ENCODE measurements at regions not wholly inside any gene's neighbourhood (a gene's known extent, or its start where the extent isn't known, plus 50 kb on each side); places are given as distances from the start of the nearest gene placed in this dataset.
A peak's percentile ranks its signal among the peaks of the same experiment; 100 is the strongest.
"Not testable (repeated sequence)": the region's sequence is repeated elsewhere in the genome, so short reads cannot be mapped to it uniquely, and the experiment has no call there.

- no peaks in the 10 kb centered on the region for H3K36me3 ChIP-seq (ENCODE audit: control insufficient read depth, insufficient read depth, low read length)
- no peaks in the 10 kb centered on the region for H4K20me1 ChIP-seq (ENCODE audit: control insufficient read depth, extremely low read depth, insufficient read depth, low read length)
- H3K27me3 ChIP-seq (ENCODE audit: control insufficient read depth, insufficient read depth, low read length) = no peaks in the 10 kb centered on the region
- H3K79me2 ChIP-seq (ENCODE audit: control insufficient read depth, insufficient read depth, low read length) = no peaks in the 10 kb centered on the region
- no peak for TF ChIP-seq EZH2 (IDR thresholded peaks at IDR 0.05; ENCODE audit: low read length, missing control alignments)
- TF ChIP-seq CTCF (conservative IDR thresholded peaks at IDR 0.05 in 1 of 2, IDR thresholded peaks at IDR 0.05 in 1 of 2; ENCODE audit: low read depth in 1 of 2, low read length in 2 of 2) = no peak
- no peak overlapping the region for H3K4me3 ChIP-seq (replicated peaks in 1 of 4; ENCODE audit: control extremely low read depth in 1 of 4, insufficient read depth in 1 of 4, low read depth in 3 of 4, low read length in 4 of 4)
- no peak overlapping the region for H3K9ac ChIP-seq (ENCODE audit: insufficient read depth, low read length)
- no peak for DNase-seq (ENCODE audit: low read depth in 2 of 2)
- H3K27ac ChIP-seq (ENCODE audit: insufficient read depth, low read length) = no peak overlapping the region
- H3K4me2 ChIP-seq (ENCODE audit: extremely low read depth, insufficient read depth, low read length) = no peak overlapping the region
- H2AFZ ChIP-seq (ENCODE audit: low read length) = no peak overlapping the region
- no peaks in the 10 kb centered on the region for H3K9me3 ChIP-seq (ENCODE audit: control insufficient read depth, insufficient read depth, low read depth, low read length)
- H3K4me1 ChIP-seq (ENCODE audit: control insufficient read depth, extremely low read depth, insufficient read depth, low read length) = no peaks in the 10 kb centered on the region
Observed at GRCh38 chr2:357811-358210, 69.9 kb upstream of the ALKAL2 start.

GRCh38 chr2:356304-356703 lies 68.4 kb upstream of the ALKAL2 start:
- H3K4me2 ChIP-seq (ENCODE audit: extremely low read depth, insufficient read depth, low read length); H3K4me1 ChIP-seq (ENCODE audit: control insufficient read depth, extremely low read depth, insufficient read depth, low read length); H3K27me3 ChIP-seq (ENCODE audit: control insufficient read depth, insufficient read depth, low read length); H2AFZ ChIP-seq (ENCODE audit: low read length); H3K9me3 ChIP-seq (ENCODE audit: control insufficient read depth, insufficient read depth, low read depth, low read length); H3K27ac ChIP-seq (ENCODE audit: insufficient read depth, low read length); DNase-seq (ENCODE audit: low read depth in 2 of 2); H3K4me3 ChIP-seq (replicated peaks in 1 of 4; ENCODE audit: control extremely low read depth in 1 of 4, insufficient read depth in 1 of 4, low read depth in 3 of 4, low read length in 4 of 4); H3K79me2 ChIP-seq (ENCODE audit: control insufficient read depth, insufficient read depth, low read length); H4K20me1 ChIP-seq (ENCODE audit: control insufficient read depth, extremely low read depth, insufficient read depth, low read length); H3K9ac ChIP-seq (ENCODE audit: insufficient read depth, low read length); H3K36me3 ChIP-seq (ENCODE audit: control insufficient read depth, insufficient read depth, low read length): not testable (repeated sequence)

- Histone ChIP-seq H3K4me1 (ENCODE audit: control insufficient read depth, extremely low read depth, insufficient read depth, low read length) (no peaks in the 10 kb centered on the region), H3K27me3 (ENCODE audit: control insufficient read depth, insufficient read depth, low read length) (no peaks in the 10 kb centered on the region), H4K20me1 (ENCODE audit: control insufficient read depth, extremely low read depth, insufficient read depth, low read length) (no peaks in the 10 kb centered on the region), H3K79me2 (ENCODE audit: control insufficient read depth, insufficient read depth, low read length) (no peaks in the 10 kb centered on the region), H3K4me2 (ENCODE audit: extremely low read depth, insufficient read depth, low read length) (no peak overlapping the region), H3K4me3 (replicated peaks in 1 of 4; ENCODE audit: control extremely low read depth in 1 of 4, insufficient read depth in 1 of 4, low read depth in 3 of 4, low read length in 4 of 4) (no peak overlapping the region), H2AFZ (ENCODE audit: low read length) (no peak overlapping the region), H3K27ac (ENCODE audit: insufficient read depth, low read length) (no peak overlapping the region), H3K9me3 (ENCODE audit: control insufficient read depth, insufficient read depth, low read depth, low read length) (no peaks in the 10 kb centered on the region), H3K9ac (ENCODE audit: insufficient read depth, low read length) (no peak overlapping the region), H3K36me3 (ENCODE audit: control insufficient read depth, insufficient read depth, low read length) (no peaks in the 10 kb centered on the region)
- DNase-seq (ENCODE audit: low read depth in 2 of 2) = no peak
- TF ChIP-seq EZH2 (IDR thresholded peaks at IDR 0.05; ENCODE audit: low read length, missing control alignments) = no peak
- no peak for TF ChIP-seq CTCF (conservative IDR thresholded peaks at IDR 0.05 in 1 of 2, IDR thresholded peaks at IDR 0.05 in 1 of 2; ENCODE audit: low read depth in 1 of 2, low read length in 2 of 2)
Observed at GRCh38 chr2:355773-356172, 67.9 kb upstream of the ALKAL2 start.

- no peaks in the 10 kb centered on the region for H3K79me2 ChIP-seq (ENCODE audit: control insufficient read depth, insufficient read depth, low read length)
- no peaks in the 10 kb centered on the region for H3K4me1 ChIP-seq (ENCODE audit: control insufficient read depth, extremely low read depth, insufficient read depth, low read length)
- H3K36me3 ChIP-seq (ENCODE audit: control insufficient read depth, insufficient read depth, low read length) = no peaks in the 10 kb centered on the region
- no peak overlapping the region for H2AFZ ChIP-seq (ENCODE audit: low read length)
- H3K4me3 ChIP-seq (replicated peaks in 1 of 4; ENCODE audit: control extremely low read depth in 1 of 4, insufficient read depth in 1 of 4, low read depth in 3 of 4, low read length in 4 of 4) = no peak overlapping the region
- H3K9me3 ChIP-seq (ENCODE audit: control insufficient read depth, insufficient read depth, low read depth, low read length) = no peaks in the 10 kb centered on the region
- no peaks in the 10 kb centered on the region for H4K20me1 ChIP-seq (ENCODE audit: control insufficient read depth, extremely low read depth, insufficient read depth, low read length)
- H3K27me3 ChIP-seq (ENCODE audit: control insufficient read depth, insufficient read depth, low read length) = no peaks in the 10 kb centered on the region
- no peak overlapping the region for H3K9ac ChIP-seq (ENCODE audit: insufficient read depth, low read length)
- no peak overlapping the region for H3K27ac ChIP-seq (ENCODE audit: insufficient read depth, low read length)
- TF ChIP-seq EZH2 (IDR thresholded peaks at IDR 0.05; ENCODE audit: low read length, missing control alignments) (no peak), CTCF (conservative IDR thresholded peaks at IDR 0.05 in 1 of 2, IDR thresholded peaks at IDR 0.05 in 1 of 2; ENCODE audit: low read depth in 1 of 2, low read length in 2 of 2) (no peak)
- peak; percentile 10 to 33 for DNase-seq (ENCODE audit: low read depth in 2 of 2)
- H3K4me2 ChIP-seq (ENCODE audit: extremely low read depth, insufficient read depth, low read length) = no peak overlapping the region
Observed at GRCh38 chr2:352696-353095, 64.8 kb upstream of the ALKAL2 start.
